ENCODE measurements at regions not wholly inside any gene's neighbourhood (a gene's known extent, or its start where the extent isn't known, plus 50 kb on each side); places are given as distances from the start of the nearest gene placed in this dataset.

DNA sequence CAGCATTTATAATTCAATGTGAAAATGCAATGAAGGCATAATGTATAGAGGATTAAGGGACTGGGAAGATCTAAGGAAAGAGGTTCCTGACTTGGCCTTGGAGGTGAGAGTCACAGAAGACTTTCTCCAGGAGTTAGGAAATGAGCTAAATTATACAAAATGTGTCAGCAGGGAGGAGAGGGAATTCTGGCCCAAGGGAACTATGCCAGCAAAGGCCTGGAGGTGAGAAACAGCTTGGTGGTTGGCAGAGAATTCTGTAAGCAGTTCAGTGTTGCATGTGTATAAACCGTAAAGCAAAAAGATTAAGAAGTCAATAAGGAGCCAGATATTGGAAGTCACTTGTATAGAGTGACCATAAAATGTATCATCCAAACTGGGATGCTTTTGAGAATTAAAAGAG, 142.2 kb upstream of the SESN3 start:
- no peak for DNase-seq

- DNase-seq, result no peak
Measured at GRCh38 chr11:95372097-95372656, 141.2 kb upstream of the SESN3 start.

GRCh38 chr11:95371153-95371552, 140.2 kb upstream of the SESN3 start:
- DNase-seq, result no peak

DNA sequence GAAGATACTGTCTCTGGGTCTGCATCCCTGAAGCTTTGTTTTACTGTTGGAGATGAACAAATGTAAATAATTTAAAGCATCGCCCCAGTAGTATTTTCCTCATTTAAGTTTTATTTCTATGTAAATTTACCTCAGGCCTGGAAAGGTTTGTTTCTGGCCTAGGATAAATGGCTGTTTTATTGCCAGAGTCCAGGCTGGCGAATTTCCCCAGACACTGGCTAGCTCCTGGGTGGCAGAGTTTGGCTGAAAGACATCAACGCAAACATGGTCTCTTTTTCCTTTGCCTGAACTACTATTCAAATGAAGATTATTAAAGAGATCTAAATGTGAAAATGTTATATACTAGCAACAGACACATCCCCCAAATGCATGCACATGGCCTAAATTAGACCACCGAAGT, 136.7 kb upstream of the SESN3 start:
- no peak for DNase-seq

DNA sequence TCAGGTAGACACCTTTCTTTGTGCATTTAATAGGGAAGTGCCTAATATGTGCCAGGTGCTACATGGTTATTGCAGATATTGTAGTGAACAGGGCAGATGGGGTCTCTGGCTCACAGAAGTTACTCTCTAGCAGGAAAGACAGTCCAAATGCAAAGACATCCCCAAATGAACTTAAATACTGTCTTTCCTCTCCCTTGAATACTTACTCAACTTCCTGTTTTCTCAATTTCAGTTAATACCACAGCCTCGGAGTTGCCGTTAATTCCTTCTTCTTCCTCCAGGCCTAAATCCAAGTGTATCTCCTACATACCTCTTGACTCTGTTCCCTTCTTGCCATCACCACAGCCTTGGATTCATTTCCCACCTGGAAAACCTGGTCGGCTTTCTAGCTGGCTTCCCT, 134.3 kb upstream of the SESN3 start:
- DNase-seq, result no peak

GRCh38 chr11:95364324-95365295, 133.6 kb upstream of the SESN3 start:
- DNase-seq, result no peak

DNA sequence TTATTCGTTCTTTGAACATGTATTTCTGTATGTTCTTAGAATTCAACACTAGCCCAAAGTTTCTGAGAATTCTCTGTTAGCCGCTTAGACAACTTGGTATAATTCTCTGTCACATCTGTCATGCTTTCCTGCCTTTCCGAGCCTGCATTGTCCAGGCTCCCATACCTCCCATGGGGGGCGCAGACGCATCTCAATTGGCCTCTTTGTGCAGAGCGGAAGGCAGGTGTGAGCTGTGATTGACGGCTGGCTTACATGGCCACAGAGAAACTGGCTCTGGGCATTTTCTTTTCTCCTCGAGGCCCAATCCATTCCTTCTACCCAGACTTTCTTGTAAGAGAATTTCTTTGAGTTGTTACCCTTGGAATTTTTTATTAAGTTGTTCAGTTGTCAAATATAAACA, 132.7 kb upstream of the SESN3 start:
- DNase-seq, result no peak

- DNase-seq, result no peak
Measured at GRCh38 chr11:95363164-95363563, 132.2 kb upstream of the SESN3 start.

GRCh38 chr11:95361180-95361579, 130.2 kb upstream of the SESN3 start:
- no peak for DNase-seq

DNA sequence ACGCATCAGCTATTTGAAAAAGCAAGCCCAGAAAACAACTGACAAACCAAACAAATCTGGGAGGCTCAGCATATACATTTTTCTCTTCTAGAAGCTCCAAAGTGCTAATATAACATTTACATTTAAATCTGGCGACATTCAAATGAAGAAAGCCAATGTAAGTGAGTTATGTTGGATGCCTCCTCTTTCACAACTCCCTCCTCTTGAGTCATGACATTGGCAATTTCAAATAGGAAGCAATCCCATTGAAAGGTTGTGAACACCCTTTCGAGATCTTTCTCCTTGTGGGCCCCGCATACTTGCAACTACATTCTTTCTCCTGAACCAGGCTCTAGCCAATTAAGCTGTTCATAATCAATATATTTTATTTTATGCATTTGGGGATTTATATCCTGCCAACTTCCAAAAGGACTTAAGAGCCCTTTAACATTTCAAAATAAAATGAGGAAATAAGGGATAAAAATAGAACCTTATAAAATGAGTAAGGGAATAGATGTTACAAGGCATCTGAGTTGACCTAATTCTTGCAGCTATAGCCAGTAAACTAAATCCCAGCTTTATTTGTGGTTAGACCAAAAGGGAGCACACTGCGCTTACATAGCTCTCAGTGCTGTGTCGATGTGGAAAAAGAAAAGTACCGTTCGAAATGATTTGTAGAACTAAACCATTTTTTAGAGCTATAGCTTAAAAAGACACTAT, 129.5 kb upstream of the SESN3 start:
- no peak for DNase-seq

DNA sequence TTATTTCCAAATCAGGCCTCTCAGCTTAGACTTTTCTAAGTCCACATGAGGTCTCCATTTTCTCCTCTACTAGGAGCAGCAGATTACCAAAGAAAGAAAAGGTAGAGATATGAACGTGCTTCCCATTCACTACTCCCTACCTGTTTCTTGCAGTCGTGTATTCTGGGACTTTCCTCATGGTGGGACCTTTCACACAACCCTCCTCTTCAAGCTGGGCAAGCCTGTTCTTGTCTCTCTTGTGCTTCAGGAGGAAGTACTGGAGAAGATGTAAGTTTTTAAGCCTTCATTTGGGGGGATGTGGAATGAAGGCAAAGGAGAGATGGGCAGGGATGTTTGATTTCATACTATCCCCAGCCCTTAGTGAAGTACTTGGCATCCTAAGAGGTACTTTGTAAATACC, 128.8 kb upstream of the SESN3 start:
- no peak for DNase-seq

- DNase-seq, result no peak
Measured at GRCh38 chr11:95359341-95359663, 128.3 kb upstream of the SESN3 start.

DNA sequence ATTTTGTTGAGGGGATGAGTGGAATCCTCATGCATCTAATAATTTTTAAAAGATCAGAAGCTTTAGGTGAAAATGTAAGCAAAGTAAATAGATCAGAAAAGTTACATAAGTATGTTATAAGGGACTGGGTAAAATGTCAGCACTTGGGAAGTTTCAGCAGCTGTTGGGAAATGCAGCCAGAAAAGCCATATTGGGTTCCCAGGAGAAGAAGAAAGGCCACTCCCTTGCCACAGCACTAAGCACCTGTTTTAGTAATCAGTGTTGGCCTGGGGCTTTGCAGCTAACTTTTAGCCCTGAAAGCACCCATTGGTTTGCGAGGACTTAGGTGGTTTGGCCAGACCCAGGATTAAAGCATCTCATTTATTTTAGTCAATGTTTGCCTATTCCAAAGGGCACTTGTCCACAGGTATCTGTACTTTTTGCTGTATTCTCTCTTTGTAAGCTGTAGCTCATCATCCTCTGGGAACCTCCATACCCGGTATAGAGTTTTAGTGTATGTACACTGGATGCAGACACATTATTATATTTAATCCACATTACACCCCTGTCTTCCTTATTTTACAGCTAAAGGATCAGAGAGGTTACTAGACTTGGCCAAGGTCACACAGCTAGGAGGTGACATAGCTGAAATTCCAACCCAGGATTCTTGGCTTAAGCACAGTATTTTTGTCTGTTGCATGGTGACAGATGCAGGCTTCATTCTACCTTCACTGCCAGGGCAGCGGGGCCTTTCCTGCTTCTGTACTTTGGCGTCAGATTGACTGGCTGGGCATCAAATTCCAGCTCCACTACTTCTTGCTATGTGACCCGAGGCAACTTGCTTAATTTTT, 127.7 kb upstream of the SESN3 start:
- no peak for DNase-seq

- DNase-seq, result no peak
Measured at GRCh38 chr11:95354304-95354703, 123.3 kb upstream of the SESN3 start.

DNA sequence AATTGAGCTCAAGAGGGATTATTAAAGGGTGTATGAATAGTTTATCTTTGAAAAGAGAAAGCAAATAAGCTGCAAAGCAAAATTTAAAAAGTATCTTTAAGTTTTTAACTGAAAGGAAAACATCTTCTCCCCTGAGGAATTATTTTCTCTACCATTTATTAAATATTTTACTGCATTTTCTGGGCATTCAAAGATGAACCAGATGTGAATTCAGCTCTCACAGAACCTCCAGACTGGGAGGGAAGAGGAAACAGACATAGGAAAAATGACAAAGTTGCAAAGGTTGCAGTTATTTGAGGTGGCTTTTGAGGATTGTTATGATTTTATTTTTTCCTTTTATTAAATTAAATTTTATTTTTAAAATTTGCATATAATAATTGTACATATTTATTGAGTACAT, 122.7 kb upstream of the SESN3 start:
- no peak for DNase-seq

DNA sequence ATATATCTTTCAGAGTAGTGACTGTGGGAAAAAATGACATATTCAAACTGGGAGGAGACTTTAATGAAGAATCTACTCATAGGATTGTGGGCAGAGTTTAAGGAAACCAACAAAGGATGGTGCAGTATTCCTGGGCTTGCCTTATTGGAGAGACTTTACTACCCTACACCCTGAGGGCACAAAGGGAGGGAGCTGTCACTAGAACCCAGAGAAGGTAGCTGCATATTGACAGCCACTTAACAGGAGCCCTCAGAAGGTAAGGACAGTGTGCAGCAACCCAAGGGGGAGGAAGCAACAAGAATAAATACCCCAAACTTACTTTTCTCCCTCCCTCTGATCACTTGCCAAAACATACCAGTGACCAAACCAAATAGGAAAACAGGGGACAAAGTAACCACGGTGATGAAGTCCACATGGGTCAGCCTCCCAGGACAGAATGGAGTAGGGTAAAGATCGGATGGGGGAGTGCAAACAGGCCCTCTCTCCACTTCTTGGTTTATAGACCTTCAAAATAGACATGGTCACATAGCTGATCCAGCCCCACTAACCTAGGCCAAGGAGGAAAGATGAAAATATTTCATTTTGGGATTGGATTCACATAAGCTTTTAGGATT, 121.8 kb upstream of the SESN3 start:
- DNase-seq, result no peak

DNA sequence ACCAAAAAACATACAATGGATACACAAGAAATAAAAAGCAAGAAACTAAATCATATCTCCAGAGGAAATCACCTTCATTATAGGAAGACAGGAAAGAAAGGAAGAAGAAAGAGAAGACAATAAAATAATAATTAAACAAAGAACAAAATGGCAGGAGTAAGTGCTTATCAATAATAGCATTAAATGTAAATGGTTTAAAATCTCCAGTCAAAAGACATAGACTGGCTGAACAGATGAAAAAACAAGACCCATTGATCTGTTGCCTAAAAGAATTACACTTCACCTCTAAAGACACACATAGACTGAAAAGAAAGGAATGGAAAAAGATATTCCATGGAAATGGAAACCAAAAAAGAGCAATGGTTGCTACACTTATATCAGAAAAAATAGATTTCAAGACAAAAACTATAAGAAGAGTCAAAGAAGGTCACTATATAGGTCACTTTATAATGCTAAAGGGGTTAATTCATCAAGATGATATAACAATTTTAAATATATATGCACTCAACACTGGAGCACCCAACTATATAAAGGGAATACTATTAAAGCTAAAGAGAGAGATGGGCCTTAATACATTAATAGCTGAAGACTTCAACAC, 118.4 kb upstream of the SESN3 start:
- no peak for DNase-seq

DNA sequence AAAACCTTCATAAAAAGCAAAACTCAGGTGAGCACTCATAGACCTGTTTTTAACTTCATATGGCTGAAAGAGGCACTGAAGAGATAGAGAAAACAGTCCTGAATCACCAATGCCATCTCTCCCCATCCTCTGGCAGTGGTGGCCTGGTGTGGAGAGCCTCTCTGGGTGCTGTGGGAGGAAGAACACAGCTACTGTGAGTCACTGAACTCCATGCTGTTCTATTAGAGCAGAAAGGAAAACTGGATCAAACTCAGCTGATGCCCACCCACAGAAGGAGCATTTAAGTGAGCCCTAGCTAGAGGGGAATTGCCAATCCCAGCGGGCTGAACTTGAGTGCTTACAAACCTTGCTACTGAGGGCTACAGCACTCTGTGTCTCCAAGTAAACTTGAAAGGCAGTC, 115.3 kb upstream of the SESN3 start:
- no peak for DNase-seq

DNA sequence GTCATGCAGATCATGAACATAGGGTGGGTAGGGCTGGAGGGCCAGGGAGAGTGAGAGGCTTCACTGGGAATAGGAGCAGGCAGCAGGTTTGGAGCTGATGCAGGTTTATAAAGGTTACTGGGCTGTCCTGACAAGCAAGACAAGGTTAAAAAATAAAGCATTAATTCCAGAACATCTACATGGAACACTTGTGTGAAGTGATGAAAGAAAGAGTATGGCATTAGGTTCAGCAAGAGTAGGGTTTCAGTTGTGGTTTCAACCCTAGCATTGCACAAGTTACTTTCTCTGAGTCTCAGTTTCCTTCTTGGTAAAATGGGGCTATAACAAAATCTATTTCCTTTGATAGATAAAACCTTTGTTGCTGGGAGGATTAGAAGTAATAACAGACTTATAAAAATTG, 114.6 kb upstream of the SESN3 start:
- DNase-seq, result no peak

DNA sequence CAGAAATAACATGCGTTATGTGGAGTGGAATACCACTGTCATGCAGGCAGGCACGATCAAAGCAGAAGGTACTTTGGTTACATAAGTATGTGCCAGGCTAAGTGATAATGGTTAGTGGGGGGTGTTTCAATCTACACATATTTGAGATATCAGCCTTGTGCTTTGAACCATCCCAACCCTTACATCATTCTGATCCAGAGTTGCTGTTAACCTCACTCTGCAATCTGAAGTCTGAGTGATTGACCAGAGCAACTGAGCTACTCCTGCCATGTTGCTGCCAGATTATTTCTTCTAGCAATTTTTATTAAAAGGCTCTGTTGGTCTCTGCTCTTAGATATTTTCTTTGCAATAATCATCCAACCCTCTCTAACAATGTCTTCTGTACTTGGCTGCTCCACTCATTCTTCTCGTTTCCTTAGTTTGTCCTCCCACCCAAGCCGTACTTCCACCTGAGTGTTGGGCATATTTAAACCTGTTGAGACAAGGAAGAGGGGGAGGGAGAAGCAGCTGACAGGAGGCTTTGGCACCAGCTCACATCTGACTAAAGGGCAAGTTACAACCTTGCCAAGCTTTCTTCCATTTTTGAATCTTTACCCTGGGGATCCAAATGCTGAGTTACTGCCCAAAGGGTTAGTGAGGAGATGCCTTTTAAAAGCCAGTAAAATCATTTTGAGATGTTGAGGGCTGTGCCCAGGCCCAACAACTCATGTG, 114.1 kb upstream of the SESN3 start:
- DNase-seq, result no peak

GRCh38 chr11:95341221-95341620, 110.2 kb upstream of the SESN3 start:
- DNase-seq, result no peak
